Gastrocnemius medialis (tissue), 4 donors: ENCODE measurements at regions not wholly inside any gene's neighbourhood (a gene's known extent, or its start where the extent isn't known, plus 50 kb on each side); places are given as distances from the start of the nearest gene placed in this dataset.

Experiments
- POLR2A ChIP-seq, 2 donors: fragments of 450-650 bp; IDR thresholded peaks; one replicate each; pipeline ENCODE4 v1.6.1; 2017; ENCODE audit warnings: antibody characterized with exemption in 2 of 2, mild to moderate bottlenecking in 2 of 2, moderate library complexity in 2 of 2
- TF ChIP-seq, protein P1 (sequence below), 5 experiments: fragments of 450-650 bp in 3 of 5; fragments of 200-600 bp in 2 of 5; sonication (generic) in 2 of 5; IDR thresholded peaks in 4 of 5; conservative IDR thresholded peaks in 1 of 5; 1 replicate in 4 of 5; 2 replicates in 1 of 5; pipeline ENCODE4 v1.5.1; 2016 to 2019; ENCODE audit warnings: antibody characterized with exemption in 5 of 5, mild to moderate bottlenecking in 3 of 5, moderate library complexity in 3 of 5

DNA sequence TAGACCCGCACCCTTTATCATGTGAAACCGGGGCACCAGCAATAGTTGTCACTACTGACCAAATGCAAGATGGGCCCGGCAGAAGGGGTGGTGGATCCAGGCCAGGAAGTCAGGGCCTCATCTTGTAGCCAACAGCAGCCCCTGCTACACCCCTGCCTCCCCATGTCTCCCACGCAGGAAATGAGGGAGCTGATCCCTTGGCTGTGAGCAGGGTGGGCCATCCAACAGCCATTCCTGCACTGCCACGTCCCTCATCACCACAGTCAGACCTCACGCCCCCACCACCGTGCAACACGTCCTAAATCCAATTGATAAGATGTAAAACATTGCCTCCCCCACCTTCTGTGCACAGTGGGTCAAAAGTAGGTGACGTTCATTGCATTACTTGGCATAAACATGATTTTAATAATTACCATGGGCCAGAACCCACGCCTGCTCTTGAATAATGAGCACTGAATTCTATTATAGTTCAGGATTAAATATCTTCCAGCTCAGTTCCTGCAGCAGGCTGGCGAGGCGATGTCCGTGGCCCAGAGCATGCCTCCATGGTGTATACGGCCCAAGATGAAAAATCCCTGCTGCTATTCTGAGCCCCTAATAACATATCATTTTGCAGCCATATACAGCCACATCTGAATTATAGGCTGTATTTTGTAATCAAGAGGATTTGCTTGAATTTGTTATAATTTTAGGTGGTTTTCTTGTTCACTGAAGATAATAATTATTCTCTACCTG lies 1373.8 kb downstream of the BRD1 start:
- TF ChIP-seq, protein P1, sequence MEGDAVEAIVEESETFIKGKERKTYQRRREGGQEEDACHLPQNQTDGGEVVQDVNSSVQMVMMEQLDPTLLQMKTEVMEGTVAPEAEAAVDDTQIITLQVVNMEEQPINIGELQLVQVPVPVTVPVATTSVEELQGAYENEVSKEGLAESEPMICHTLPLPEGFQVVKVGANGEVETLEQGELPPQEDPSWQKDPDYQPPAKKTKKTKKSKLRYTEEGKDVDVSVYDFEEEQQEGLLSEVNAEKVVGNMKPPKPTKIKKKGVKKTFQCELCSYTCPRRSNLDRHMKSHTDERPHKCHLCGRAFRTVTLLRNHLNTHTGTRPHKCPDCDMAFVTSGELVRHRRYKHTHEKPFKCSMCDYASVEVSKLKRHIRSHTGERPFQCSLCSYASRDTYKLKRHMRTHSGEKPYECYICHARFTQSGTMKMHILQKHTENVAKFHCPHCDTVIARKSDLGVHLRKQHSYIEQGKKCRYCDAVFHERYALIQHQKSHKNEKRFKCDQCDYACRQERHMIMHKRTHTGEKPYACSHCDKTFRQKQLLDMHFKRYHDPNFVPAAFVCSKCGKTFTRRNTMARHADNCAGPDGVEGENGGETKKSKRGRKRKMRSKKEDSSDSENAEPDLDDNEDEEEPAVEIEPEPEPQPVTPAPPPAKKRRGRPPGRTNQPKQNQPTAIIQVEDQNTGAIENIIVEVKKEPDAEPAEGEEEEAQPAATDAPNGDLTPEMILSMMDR (IDR thresholded peaks at IDR 0.05 in 4 of 5, conservative IDR thresholded peaks at IDR 0.05 in 1 of 5) = no peak
- TF ChIP-seq POLR2A (IDR thresholded peaks at IDR 0.05) = no peak
